ENCODE measurements at regions not wholly inside any gene's neighbourhood (a gene's known extent, or its start where the extent isn't known, plus 50 kb on each side); places are given as distances from the start of the nearest gene placed in this dataset.

DNA sequence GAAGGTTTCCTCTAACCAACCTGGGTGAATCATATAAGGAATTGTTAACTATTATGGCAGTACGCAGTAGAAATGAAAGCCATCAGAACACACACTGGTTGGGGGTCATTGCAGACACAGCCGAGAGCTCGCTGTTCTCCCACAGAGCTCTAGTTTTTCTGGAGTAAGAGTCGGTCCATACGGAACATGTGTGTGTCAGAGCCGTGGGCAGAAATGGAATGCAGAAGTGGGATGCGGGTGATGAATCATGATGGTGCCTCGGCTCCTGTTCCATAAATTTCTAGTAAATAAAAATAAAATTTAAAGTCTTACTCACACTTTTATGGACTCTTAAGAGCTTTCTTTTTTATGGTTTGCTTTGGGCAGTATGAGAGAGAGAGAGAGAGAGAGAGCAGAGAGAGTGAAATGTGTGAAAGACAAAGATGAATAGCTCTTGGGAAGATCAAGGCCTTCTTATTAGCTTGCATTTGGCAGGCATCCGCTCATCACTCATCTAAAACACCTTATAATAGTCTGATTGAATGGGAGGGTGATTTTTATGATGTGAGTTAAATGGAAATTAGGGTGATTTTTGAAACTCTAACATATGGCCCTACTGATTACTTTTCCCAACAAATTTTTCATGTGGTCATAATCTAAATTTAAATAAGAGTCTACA is 98.8 kb upstream of the PFKP start:
- no peak for DNase-seq (ENCODE audit: low spot score)
- no peaks in the 10 kb centered on the region for H3K27me3 ChIP-seq (ENCODE audit: control insufficient read depth in 3 of 3, insufficient read depth in 3 of 3, low read depth in 1 of 3, low read length in 3 of 3)
- no CpG with 5 or more reads among the region's 9 CpGs for WGBS, 2 donors (ENCODE audit: extremely low coverage in 2 of 2, insufficient read length in 2 of 2, insufficient replicate concordance in 1 of 2)

DNA sequence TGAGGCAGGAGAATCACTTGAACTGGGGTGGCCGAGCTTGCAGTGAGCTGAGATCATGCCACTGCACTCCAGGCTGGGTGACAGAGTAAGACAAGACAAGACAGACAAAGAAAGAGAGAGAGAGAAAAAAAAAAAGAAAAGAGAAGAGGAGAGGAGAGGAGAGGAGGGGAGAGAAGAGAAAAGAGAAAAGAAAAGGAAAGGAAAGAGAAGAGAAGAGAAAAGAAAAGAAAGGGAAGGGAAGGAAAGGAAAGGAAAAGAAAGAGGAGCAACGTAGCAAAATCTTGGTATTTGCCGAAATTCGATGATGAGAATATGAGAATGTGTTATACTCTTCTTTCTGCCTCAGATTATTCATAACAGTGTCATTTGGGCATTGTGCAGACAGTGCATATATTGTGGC is 101.2 kb upstream of the PFKP start:
- H3K36me3 ChIP-seq (replicated peaks in 1 of 2; ENCODE audit: control insufficient read depth in 2 of 2, insufficient read depth in 2 of 2, low read length in 2 of 2) = no peaks in the 10 kb centered on the region
- H4K8ac ChIP-seq (ENCODE audit: low read depth, low read length) = no peak overlapping the region
- H2BK12ac ChIP-seq (ENCODE audit: low read length) = no peak overlapping the region
- H3K23ac ChIP-seq (ENCODE audit: low read depth, low read length, poor library complexity) = no peak overlapping the region
- H3K27me3 ChIP-seq (ENCODE audit: control insufficient read depth in 3 of 3, insufficient read depth in 3 of 3, low read depth in 1 of 3, low read length in 3 of 3) = no peaks in the 10 kb centered on the region
- no peak overlapping the region for H3K27ac ChIP-seq (replicated peaks; ENCODE audit: low read length)
- no peak for DNase-seq (ENCODE audit: low spot score)
- no peak overlapping the region for H2BK15ac ChIP-seq (ENCODE audit: low read length)
- no peaks in the 10 kb centered on the region for H3K4me1 ChIP-seq (ENCODE audit: control insufficient read depth in 2 of 2, insufficient read depth in 1 of 2, low read depth in 1 of 2, low read length in 2 of 2)
- H3K4me2 ChIP-seq (ENCODE audit: insufficient read depth, low read length, poor library complexity, severe bottlenecking) = no peak overlapping the region
- no peak overlapping the region for H2AFZ ChIP-seq (ENCODE audit: low read length)
- no peak overlapping the region for H2BK5ac ChIP-seq (ENCODE audit: low read length)
- no peak overlapping the region for H2BK120ac ChIP-seq (ENCODE audit: low read depth, low read length)
- no peak overlapping the region for H3K14ac ChIP-seq (ENCODE audit: low read length)
- no peak overlapping the region for H3K4me3 ChIP-seq (ENCODE audit: low read length in 2 of 2)
- no CpG with 5 or more reads among the region's 4 CpGs for WGBS, 2 donors (ENCODE audit: extremely low coverage in 2 of 2, insufficient read length in 2 of 2, insufficient replicate concordance in 1 of 2)
- H4K91ac ChIP-seq (ENCODE audit: low read depth, low read length, poor library complexity) = no peak overlapping the region
- H3K9me3 ChIP-seq (replicated peaks in 1 of 2; ENCODE audit: control insufficient read depth in 2 of 2, insufficient read depth in 1 of 2, low read depth in 1 of 2, low read length in 2 of 2) = peaks cover 0 to 2% of the 10 kb centered on the region in 2 donors
- H3K79me1 ChIP-seq (ENCODE audit: low read depth, low read length) = no peaks in the 10 kb centered on the region
- H3K9ac ChIP-seq (ENCODE audit: low read depth, low read length, poor library complexity) = no peak overlapping the region
- H3K18ac ChIP-seq (ENCODE audit: low read length) = no peak overlapping the region
- no peak overlapping the region for H3K4ac ChIP-seq (ENCODE audit: low read length)
- no peak overlapping the region for H2AK5ac ChIP-seq (ENCODE audit: low read depth, low read length)

More for the DNA sequence above, 98.8 kb upstream of the PFKP start:
- Histone ChIP-seq H3K79me1 (ENCODE audit: low read depth, low read length) (no peaks in the 10 kb centered on the region), H3K9ac (ENCODE audit: low read depth, low read length, poor library complexity) (no peak overlapping the region), H3K9me3 (replicated peaks in 1 of 2; ENCODE audit: control insufficient read depth in 2 of 2, insufficient read depth in 1 of 2, low read depth in 1 of 2, low read length in 2 of 2) (no peaks in the 10 kb centered on the region), H4K91ac (ENCODE audit: low read depth, low read length, poor library complexity) (no peak overlapping the region), H3K23ac (ENCODE audit: low read depth, low read length, poor library complexity) (no peak overlapping the region), H2BK120ac (ENCODE audit: low read depth, low read length) (no peak overlapping the region), H3K18ac (ENCODE audit: low read length) (no peak overlapping the region), H3K4me3 (ENCODE audit: low read length in 2 of 2) (no peak overlapping the region), H3K36me3 (replicated peaks in 1 of 2; ENCODE audit: control insufficient read depth in 2 of 2, insufficient read depth in 2 of 2, low read length in 2 of 2) (no peaks in the 10 kb centered on the region), H2BK15ac (ENCODE audit: low read length) (no peak overlapping the region), H3K4me2 (ENCODE audit: insufficient read depth, low read length, poor library complexity, severe bottlenecking) (no peak overlapping the region), H4K8ac (ENCODE audit: low read depth, low read length) (no peak overlapping the region), H3K14ac (ENCODE audit: low read length) (no peak overlapping the region), H3K27ac (replicated peaks; ENCODE audit: low read length) (no peak overlapping the region), H2AFZ (ENCODE audit: low read length) (no peak overlapping the region), H2BK12ac (ENCODE audit: low read length) (no peak overlapping the region), H2AK5ac (ENCODE audit: low read depth, low read length) (no peak overlapping the region), H2BK5ac (ENCODE audit: low read length) (no peak overlapping the region), H3K4ac (ENCODE audit: low read length) (no peak overlapping the region), H3K4me1 (ENCODE audit: control insufficient read depth in 2 of 2, insufficient read depth in 1 of 2, low read depth in 1 of 2, low read length in 2 of 2) (peaks cover 0 to 4% of the 10 kb centered on the region in 2 donors)

DNA sequence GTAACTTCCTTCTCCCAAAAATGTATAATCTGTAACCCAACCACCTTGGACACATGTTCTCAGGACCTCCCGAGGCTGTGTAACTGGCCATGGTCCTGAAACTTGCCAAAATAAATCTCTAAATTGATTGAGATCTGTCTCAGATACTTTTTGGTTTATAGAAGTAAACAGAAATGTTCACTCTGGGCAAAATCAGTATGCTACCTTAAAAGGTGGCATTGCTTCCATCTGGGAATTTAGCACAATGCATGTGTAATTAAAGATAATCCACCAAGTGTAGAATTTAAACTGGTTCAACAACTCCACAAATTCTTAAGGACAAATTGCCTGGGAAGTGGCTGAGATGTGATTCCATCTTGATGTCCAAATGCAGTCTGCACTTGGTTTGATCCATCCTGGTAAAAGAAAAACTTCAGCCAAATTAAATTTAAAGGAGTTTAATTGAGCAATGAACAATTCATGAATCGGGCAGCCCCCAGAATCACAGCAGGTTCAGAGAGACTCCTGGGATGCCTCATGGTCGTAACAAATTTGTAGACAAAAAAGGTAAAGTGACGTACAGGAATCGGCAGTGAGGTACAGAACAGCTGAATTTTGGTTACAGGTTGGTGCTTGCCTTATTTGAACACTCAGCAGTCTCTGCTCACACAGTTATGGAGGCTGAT is 102.6 kb upstream of the PFKP start:
- H3K9ac ChIP-seq (ENCODE audit: low read depth, low read length, poor library complexity) = no peak overlapping the region
- H2BK15ac ChIP-seq (ENCODE audit: low read length) = no peak overlapping the region
- no CpG with 5 or more reads among the region's 5 CpGs for WGBS, 2 donors (ENCODE audit: extremely low coverage in 2 of 2, insufficient read length in 2 of 2, insufficient replicate concordance in 1 of 2)
- no peaks in the 10 kb centered on the region for H3K4me1 ChIP-seq (ENCODE audit: control insufficient read depth in 2 of 2, insufficient read depth in 1 of 2, low read depth in 1 of 2, low read length in 2 of 2)
- DNase-seq (ENCODE audit: low spot score) = peak; percentile 15
- H3K4me3 ChIP-seq (ENCODE audit: low read length in 2 of 2) = no peak overlapping the region
- H2BK12ac ChIP-seq (ENCODE audit: low read length) = no peak overlapping the region
- no peak overlapping the region for H2AK5ac ChIP-seq (ENCODE audit: low read depth, low read length)
- H3K79me1 ChIP-seq (ENCODE audit: low read depth, low read length) = no peaks in the 10 kb centered on the region
- H4K91ac ChIP-seq (ENCODE audit: low read depth, low read length, poor library complexity) = no peak overlapping the region
- H2BK120ac ChIP-seq (ENCODE audit: low read depth, low read length) = no peak overlapping the region
- no peaks in the 10 kb centered on the region for H3K27me3 ChIP-seq (ENCODE audit: control insufficient read depth in 3 of 3, insufficient read depth in 3 of 3, low read depth in 1 of 3, low read length in 3 of 3)
- no peak overlapping the region for H3K18ac ChIP-seq (ENCODE audit: low read length)
- no peak overlapping the region for H3K4me2 ChIP-seq (ENCODE audit: insufficient read depth, low read length, poor library complexity, severe bottlenecking)
- no peak overlapping the region for H3K4ac ChIP-seq (ENCODE audit: low read length)
- no peak overlapping the region for H2AFZ ChIP-seq (ENCODE audit: low read length)
- H3K27ac ChIP-seq (replicated peaks; ENCODE audit: low read length) = no peak overlapping the region
- H2BK5ac ChIP-seq (ENCODE audit: low read length) = no peak overlapping the region
- peaks cover 0 to 2% of the 10 kb centered on the region in 2 donors for H3K9me3 ChIP-seq (replicated peaks in 1 of 2; ENCODE audit: control insufficient read depth in 2 of 2, insufficient read depth in 1 of 2, low read depth in 1 of 2, low read length in 2 of 2)
- no peak overlapping the region for H3K14ac ChIP-seq (ENCODE audit: low read length)
- no peak overlapping the region for H3K23ac ChIP-seq (ENCODE audit: low read depth, low read length, poor library complexity)
- H3K36me3 ChIP-seq (replicated peaks in 1 of 2; ENCODE audit: control insufficient read depth in 2 of 2, insufficient read depth in 2 of 2, low read length in 2 of 2) = no peaks in the 10 kb centered on the region
- no peak overlapping the region for H4K8ac ChIP-seq (ENCODE audit: low read depth, low read length)

DNA sequence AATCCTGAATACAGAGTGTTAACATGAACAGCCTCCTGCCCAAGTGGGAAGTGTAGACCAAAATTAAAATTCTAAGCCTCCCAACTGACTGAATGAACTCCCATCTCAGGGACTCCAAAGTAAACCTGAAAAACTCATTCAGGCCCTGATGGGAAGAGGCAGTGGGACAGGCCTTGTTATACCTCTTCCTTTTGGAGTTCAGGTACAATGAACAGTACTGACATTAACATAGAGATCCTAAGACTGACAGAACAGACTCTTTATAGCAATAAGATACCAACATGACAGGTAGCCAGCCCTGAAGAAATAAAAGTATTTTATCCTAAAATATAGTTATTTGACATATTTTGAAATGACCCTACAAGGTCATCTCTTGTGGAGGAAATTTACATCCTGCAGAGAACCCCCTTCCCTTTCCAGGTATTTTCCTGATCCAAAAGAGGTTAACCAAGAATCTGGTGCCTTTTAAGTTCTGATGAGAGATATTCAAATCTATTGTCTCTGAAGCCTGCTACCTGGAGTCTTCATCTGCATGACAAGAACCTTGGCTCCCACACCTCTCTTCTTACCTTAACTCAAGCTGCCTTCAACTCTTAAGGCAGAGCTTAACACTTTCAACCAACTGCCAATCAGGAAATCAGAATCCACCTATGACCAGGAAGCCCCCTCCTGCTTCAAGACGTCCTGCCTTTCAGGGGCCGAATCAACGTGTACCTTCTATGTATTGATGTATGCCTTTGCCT is 103.3 kb upstream of the PFKP start:
- Histone ChIP-seq H2BK15ac (ENCODE audit: low read length) (no peak overlapping the region), H3K14ac (ENCODE audit: low read length) (no peak overlapping the region), H3K79me1 (ENCODE audit: low read depth, low read length) (no peaks in the 10 kb centered on the region), H4K91ac (ENCODE audit: low read depth, low read length, poor library complexity) (no peak overlapping the region), H3K4me3 (ENCODE audit: low read length in 2 of 2) (no peak overlapping the region), H3K4me1 (ENCODE audit: control insufficient read depth in 2 of 2, insufficient read depth in 1 of 2, low read depth in 1 of 2, low read length in 2 of 2) (no peaks in the 10 kb centered on the region), H4K8ac (ENCODE audit: low read depth, low read length) (no peak overlapping the region), H2AFZ (ENCODE audit: low read length) (no peak overlapping the region), H3K36me3 (replicated peaks in 1 of 2; ENCODE audit: control insufficient read depth in 2 of 2, insufficient read depth in 2 of 2, low read length in 2 of 2) (no peaks in the 10 kb centered on the region), H3K27ac (replicated peaks; ENCODE audit: low read length) (no peak overlapping the region), H3K4ac (ENCODE audit: low read length) (no peak overlapping the region), H3K9me3 (replicated peaks in 1 of 2; ENCODE audit: control insufficient read depth in 2 of 2, insufficient read depth in 1 of 2, low read depth in 1 of 2, low read length in 2 of 2) (peaks cover 0 to 2% of the 10 kb centered on the region in 2 donors), H2BK120ac (ENCODE audit: low read depth, low read length) (no peak overlapping the region), H3K27me3 (ENCODE audit: control insufficient read depth in 3 of 3, insufficient read depth in 3 of 3, low read depth in 1 of 3, low read length in 3 of 3) (no peaks in the 10 kb centered on the region), H2AK5ac (ENCODE audit: low read depth, low read length) (no peak overlapping the region), H3K4me2 (ENCODE audit: insufficient read depth, low read length, poor library complexity, severe bottlenecking) (no peak overlapping the region), H3K23ac (ENCODE audit: low read depth, low read length, poor library complexity) (no peak overlapping the region), H3K9ac (ENCODE audit: low read depth, low read length, poor library complexity) (no peak overlapping the region), H2BK5ac (ENCODE audit: low read length) (no peak overlapping the region), H3K18ac (ENCODE audit: low read length) (no peak overlapping the region), H2BK12ac (ENCODE audit: low read length) (no peak overlapping the region)
- DNase-seq (ENCODE audit: low spot score) = no peak
- WGBS, 2 donors (ENCODE audit: extremely low coverage in 2 of 2, insufficient read length in 2 of 2, insufficient replicate concordance in 1 of 2) = no CpG with 5 or more reads among the region's 3 CpGs
